Loucy (cell line): ENCODE measurements at regions not wholly inside any gene's neighbourhood (a gene's known extent, or its start where the extent isn't known, plus 50 kb on each side); places are given as distances from the start of the nearest gene placed in this dataset.

Experiments
- EZH2phosphoT487 ChIP-seq: fragments of 200-600 bp; IDR thresholded peaks from 2 replicates; pipeline ENCODE4 v1.6.1; 2018; ENCODE audit warnings: antibody characterized with exemption, mild to moderate bottlenecking, moderate library complexity, borderline replicate concordance
- TF ChIP-seq, protein P1 (sequence below): fragments of 200-600 bp; sonication (generic); conservative IDR thresholded peaks from 2 replicates; pipeline ENCODE4 v1.5.1; 2014; ENCODE audit warnings: mild to moderate bottlenecking, antibody characterized with exemption, low read length

DNA sequence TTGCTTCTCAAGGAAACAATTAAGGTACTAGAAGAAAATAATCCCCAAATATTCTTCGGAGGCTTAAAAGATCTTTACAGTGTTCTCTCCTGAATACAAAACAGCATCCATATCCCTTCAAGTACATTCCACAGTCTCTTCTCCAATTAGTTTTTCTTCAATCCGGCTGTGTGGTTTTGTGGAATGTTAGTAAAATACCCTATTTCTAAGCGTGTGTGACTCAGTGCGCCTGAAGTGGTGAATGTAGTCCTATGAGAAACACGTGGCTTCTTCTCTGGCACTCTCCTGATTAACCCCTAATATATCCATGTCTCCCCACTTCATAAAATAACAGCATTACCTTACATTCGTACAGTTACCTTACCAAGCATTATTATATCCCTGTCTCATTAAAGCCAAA lies 570.2 kb downstream of the ARL4A start:
- TF ChIP-seq, protein P1, sequence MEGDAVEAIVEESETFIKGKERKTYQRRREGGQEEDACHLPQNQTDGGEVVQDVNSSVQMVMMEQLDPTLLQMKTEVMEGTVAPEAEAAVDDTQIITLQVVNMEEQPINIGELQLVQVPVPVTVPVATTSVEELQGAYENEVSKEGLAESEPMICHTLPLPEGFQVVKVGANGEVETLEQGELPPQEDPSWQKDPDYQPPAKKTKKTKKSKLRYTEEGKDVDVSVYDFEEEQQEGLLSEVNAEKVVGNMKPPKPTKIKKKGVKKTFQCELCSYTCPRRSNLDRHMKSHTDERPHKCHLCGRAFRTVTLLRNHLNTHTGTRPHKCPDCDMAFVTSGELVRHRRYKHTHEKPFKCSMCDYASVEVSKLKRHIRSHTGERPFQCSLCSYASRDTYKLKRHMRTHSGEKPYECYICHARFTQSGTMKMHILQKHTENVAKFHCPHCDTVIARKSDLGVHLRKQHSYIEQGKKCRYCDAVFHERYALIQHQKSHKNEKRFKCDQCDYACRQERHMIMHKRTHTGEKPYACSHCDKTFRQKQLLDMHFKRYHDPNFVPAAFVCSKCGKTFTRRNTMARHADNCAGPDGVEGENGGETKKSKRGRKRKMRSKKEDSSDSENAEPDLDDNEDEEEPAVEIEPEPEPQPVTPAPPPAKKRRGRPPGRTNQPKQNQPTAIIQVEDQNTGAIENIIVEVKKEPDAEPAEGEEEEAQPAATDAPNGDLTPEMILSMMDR: no peak
- TF ChIP-seq EZH2phosphoT487: no peak
